Bronchial epithelial cell (primary cell): ENCODE measurements at regions not wholly inside any gene's neighbourhood (a gene's known extent, or its start where the extent isn't known, plus 50 kb on each side); places are given as distances from the start of the nearest gene placed in this dataset.
"Not testable (repeated sequence)": the region's sequence is repeated elsewhere in the genome, so short reads cannot be mapped to it uniquely, and the experiment has no call there.

Source experiments
- DNase-seq: peaks from one replicate; pipeline ENCODE4 v3.0.0-alpha.2; 2010; ENCODE audit warnings: low read depth
- FAIRE-seq: peaks from 2 replicates; lab custom pipeline; 2011; peaks lifted over from hg19 to GRCh38; lab: Jason Lieb, UNC
- H3K27me3 ChIP-seq: 2 replicates; pipeline ENCODE4 v1.5.1; 2011; ENCODE audit warnings: low read length; ENCODE audit not compliant: control insufficient read depth, insufficient read depth
- H3K36me3 ChIP-seq: 2 replicates; pipeline ENCODE4 v1.5.1; 2011; ENCODE audit warnings: low read length; ENCODE audit not compliant: control insufficient read depth, insufficient read depth
- H3K4me3 ChIP-seq: 2 replicates; pipeline ENCODE4 v1.5.1; 2011; ENCODE audit warnings: mild to moderate bottlenecking, low read depth, low read length, control low read depth
- CTCF ChIP-seq: IDR thresholded peaks from 2 replicates; pipeline ENCODE4 v1.5.1; 2011; ENCODE audit warnings: mild to moderate bottlenecking, moderate library complexity, low read length, control low read depth, inconsistent platforms; ENCODE audit not compliant: insufficient read depth, severe bottlenecking

- FAIRE-seq (no peak), DNase-seq (peak; percentile 8)
- Histone ChIP-seq H3K36me3 (no peaks in the 10 kb centered on the region), H3K27me3 (no peaks in the 10 kb centered on the region), H3K4me3 (no peak overlapping the region)
- no peak for TF ChIP-seq CTCF
Observed at GRCh38 chr1:74964508-74965102, 169.6 kb upstream of the LHX8 start.

- no peaks in the 10 kb centered on the region for H3K27me3 ChIP-seq
- H3K4me3 ChIP-seq: no peak overlapping the region
- FAIRE-seq (no peak), DNase-seq (no peak)
- no peaks in the 10 kb centered on the region for H3K36me3 ChIP-seq
- TF ChIP-seq CTCF: no peak
Observed at GRCh38 chr1:74969566-74970135, 164.5 kb upstream of the LHX8 start.

GRCh38 chr1:74971982-74972381 lies 162.2 kb upstream of the LHX8 start:
- FAIRE-seq: no peak
- Histone ChIP-seq H3K27me3 (no peaks in the 10 kb centered on the region), H3K36me3 (no peaks in the 10 kb centered on the region), H3K4me3 (no peak overlapping the region)
- TF ChIP-seq CTCF: no peak
- no peak for DNase-seq

GRCh38 chr1:74976491-74976890 lies 157.7 kb upstream of the LHX8 start:
- Histone ChIP-seq H3K4me3 (no peak overlapping the region), H3K36me3 (no peaks in the 10 kb centered on the region), H3K27me3 (no peaks in the 10 kb centered on the region)
- FAIRE-seq (no peak), DNase-seq (no peak)
- TF ChIP-seq CTCF: no peak

GRCh38 chr1:74992448-74992847 lies 141.7 kb upstream of the LHX8 start:
- not testable (repeated sequence) for H3K27me3 ChIP-seq, FAIRE-seq, H3K4me3 ChIP-seq, H3K36me3 ChIP-seq, DNase-seq

GRCh38 chr1:74995821-74996220 lies 138.4 kb upstream of the LHX8 start:
- no peak for TF ChIP-seq CTCF
- Histone ChIP-seq H3K27me3 (no peaks in the 10 kb centered on the region), H3K4me3 (no peak overlapping the region), H3K36me3 (no peaks in the 10 kb centered on the region)
- FAIRE-seq (no peak), DNase-seq (no peak)
